NCI-H446 (cell line): ENCODE measurements at regions not wholly inside any gene's neighbourhood (a gene's known extent, or its start where the extent isn't known, plus 50 kb on each side); places are given as distances from the start of the nearest gene placed in this dataset.
"Not testable (repeated sequence)": the region's sequence is repeated elsewhere in the genome, so short reads cannot be mapped to it uniquely, and the experiment has no call there.

Source experiments
- DNase-seq, 2 experiments: peaks; one replicate each; lab custom pipeline; 2025; lab: John Stamatoyannopoulos, UW

DNA sequence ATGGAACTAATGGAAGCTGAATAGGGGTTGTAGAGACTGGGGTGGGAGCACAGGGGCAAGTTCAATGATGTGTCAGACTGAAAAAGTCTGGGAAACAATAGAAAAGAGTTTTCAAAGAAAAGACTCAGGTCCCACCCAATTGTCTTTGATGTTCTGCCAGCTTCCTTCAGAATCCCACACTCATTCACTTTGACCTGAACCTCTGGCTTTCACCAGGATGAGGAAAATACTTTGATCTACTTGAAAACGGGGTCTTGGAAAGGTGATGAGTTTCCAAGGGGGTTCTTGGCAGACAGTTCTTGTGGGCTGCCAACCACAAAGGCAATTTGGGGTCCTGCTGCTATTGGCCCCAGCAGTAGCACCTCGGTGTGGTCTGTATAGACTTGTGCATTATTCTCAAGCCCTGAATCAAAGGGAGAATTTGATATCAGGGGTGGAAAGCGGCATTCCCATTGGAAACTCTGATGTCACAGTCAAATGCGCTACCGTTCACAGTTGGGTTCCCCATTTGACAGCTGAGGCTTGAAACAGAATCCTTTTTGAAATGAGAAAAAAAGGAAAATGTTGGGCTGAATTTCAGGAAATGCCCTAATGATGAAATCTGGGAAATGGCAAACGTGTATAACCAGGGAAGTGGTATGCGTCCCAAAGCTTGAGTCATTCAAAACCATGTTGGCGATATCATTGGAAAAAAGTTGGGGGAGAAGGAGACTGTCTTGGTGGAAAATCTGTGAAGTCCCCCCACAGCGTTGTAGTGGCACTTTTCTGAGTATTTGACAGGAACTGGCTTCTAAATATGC is 229.2 kb upstream of the LRTM1 start:
- no peak for DNase-seq

DNA sequence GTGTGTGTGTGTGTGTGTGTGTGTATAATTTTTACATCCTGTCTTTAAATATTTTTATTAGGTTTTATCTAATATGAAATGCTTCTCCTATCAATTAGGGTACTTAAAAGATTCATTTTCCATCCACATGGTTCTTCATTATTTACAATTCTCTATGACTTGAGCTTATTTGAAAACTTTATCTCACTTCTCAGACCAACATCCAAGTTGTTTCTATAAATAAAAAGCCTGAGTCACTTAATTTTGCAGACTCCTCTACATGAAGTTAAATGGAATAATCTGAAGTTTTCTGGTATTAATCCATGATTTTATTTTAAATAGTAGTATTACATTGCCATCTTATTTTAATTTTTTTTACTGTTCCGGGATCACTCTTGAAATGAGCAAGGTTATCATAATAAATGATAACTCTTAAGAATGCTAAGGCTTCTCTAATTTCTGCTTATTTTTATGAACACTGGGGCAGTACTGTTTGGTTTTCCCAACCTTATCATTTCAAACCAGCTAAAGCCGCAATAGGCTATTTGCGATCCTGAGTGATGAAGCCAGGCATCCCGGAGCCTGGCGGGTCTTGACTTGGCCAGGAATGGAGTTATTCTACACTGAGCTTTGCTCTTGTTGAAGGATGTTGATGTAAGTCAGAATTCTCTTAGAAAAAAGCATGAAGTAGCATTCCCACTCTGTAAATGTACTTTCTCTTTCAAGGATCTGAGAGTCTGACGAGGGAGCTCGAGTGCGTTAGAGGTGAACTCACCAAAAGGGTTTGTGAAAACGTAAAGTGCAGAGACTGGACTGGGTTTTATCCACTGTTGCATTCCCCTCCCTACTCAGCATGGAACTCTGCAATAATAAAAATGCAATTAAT is 220.2 kb upstream of the LRTM1 start:
- no peak for DNase-seq

DNA sequence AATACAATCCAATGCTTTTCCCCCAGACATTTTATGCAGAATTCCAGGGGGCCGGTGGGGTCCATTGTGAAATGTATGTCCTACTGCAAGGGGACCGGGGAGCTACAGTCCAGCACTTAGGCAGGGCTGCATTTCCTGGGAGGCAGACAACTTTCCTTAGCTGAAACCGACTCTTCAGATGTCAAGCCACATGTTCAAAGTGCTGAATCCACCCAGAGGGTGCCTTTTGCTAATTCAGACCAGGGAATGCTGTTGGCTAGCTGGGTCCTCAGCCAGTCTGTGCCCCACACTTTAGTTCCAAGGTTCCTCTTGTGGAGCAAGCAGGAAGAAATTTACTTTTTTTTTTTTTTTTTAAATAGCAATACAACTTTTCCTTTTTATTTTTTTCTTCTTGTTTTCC is 219.5 kb upstream of the LRTM1 start:
- no peak for DNase-seq

DNA sequence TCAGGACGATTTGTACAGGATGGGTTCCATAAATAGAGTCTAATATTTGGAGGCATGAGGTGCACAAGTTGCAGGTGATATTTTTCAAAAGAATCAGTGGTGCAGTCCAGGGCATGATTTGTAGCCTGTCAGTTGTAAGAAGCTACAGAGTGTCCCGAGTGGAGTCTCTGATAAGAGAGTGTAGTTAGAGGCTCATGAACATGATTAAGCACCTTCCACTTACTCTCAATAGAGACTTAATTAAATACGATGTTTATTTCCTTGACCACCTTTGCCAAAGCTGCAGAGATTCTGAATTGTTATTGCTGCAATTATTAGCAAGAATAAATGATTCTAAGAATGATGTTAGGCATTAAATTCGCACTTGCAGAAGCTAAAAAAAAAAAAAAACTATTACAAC is 218.4 kb upstream of the LRTM1 start:
- no peak for DNase-seq

DNA sequence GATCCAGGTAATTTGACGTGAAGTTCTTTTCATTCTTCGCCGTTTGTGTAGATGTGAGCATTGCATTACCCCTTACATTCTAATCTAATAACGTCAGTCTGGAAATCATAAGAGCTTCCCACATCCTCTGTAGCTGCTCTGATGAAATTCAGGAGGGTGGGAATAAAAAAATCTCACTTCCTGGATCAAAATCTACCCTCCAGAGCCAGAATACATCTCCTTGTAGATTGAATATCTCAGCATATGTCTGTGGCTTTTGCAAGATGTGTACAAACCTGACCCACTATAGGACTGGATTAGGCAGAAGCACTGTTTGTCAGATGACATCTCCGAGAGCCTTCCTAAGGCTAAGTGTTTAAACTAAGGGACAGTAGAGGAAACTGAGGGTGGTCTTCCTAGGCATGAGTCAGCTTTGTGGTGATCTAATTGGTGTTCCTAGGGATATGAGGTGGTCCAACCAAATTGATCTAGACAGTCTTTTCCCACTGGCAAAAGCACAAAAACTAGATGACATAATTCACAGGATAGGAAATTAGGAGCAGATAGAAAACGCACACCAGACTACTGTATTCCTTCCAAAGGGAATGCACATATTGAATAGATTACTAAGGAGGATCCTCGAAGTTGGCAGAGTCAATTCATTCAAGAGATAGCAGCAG is 216.3 kb upstream of the LRTM1 start:
- no peak for DNase-seq

DNA sequence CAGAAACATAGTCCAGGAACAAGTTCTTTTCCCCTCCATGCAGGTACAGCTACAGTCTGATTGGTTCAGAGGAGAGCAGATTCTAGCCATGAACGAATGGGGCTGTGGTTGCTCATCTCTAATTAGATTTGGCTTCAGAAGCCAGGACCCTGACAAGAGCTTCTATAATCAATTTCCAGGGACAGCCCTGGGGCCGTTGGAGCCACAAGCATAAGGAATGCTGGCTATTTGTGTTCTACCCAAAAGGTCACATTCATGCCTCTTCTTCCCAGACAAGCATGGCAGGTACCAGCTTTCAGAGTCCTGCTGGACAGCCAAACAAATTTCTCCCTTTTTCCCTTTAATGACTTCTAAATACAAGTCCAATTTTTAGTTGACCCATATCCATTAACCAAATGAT is 215.5 kb upstream of the LRTM1 start:
- DNase-seq = no peak

DNA sequence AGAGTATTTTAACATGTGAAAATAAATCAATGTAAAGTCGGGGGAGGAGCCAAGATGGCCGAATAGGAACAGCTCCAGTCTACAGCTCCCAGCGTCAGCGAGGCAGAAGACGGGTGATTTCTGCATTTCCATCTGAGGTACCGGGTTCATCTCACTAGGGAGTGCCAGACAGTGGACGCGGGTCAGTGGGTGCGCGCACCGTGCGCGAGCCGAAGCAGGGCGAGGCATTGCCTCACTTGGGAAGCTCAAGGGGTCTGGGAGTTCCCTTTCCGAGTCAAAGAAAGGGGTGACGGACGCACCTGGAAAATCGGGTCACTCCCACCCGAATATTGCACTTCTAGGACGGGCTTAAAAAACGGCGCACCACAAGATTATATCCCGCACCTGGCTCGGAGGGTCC is 208.4 kb upstream of the LRTM1 start:
- DNase-seq = not testable (repeated sequence)

DNA sequence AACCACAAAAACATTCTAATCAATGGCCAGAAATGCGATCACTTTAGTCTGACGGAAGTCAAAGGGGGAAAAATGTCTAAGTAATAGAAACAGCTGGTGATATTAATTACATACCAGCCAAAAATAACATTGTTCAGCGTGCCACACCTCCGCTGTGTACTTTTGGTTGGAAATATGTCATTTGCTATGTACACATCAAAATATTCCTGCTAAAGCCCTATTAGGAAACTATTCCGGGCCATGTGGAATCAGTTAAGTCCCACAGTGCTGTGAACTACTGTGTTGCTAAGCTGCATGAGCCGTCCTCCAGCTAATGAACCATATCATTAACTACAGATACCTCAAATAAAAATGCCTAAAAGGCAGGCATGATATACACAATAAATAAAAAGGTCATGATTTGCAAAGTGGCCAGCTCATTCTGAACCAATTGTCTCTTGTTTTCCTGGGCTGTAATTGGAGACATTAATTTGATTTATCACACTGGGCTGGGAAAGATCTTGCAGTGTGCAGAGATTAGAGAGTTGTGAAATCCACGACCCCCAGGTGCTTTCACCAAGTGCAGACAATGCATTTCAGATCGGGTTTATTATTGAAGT is 200.5 kb upstream of the LRTM1 start:
- DNase-seq = no peak

DNA sequence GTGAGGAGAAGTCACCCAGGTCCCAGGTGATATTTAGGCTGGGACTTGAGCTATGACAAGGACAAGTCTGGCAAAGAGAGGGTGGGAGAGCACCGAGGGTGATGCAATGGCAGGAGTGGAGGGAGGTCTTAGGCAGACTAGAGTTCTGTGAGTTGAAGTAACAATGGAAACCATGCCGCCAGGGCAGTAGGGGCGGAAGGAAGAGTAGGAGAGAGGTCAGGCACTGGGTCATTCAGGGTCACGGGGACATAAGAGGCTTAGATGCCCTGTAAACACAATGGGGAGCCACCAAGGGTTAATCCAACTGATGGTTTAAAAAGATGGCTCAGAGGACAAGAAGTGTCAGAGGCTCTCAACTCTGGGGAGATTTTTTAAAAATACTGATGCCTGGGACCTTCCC is 199.7 kb upstream of the LRTM1 start:
- DNase-seq = no peak

DNA sequence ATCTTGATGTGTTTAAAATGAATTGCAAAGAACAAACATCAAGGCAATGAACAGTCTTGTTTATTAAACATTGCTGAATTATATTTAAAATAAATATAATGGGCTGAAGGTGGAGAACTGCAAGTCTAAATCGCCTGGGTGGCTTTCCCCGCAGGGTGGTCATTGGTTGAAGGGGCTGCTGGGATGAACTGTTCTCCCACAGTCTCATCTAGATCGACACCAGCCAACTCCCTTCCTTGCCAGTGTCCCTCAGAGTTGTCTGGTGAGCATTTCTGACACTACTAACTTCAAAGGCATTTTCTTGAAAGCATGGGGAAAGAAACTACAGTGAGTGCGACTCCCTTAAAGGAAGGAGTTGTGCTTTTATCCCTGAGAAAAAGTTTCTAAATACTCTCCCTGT is 196.5 kb upstream of the LRTM1 start:
- no peak for DNase-seq
